Bronchial epithelial cell (primary cell): ENCODE measurements at regions not wholly inside any gene's neighbourhood (a gene's known extent, or its start where the extent isn't known, plus 50 kb on each side); places are given as distances from the start of the nearest gene placed in this dataset.

Source experiments
- DNase-seq: peaks from one replicate; pipeline ENCODE4 v3.0.0-alpha.2; 2010; ENCODE audit warnings: low read depth
- FAIRE-seq: peaks from 2 replicates; lab custom pipeline; 2011; peaks lifted over from hg19 to GRCh38; lab: Jason Lieb, UNC
- H3K27me3 ChIP-seq: 2 replicates; pipeline ENCODE4 v1.5.1; 2011; ENCODE audit warnings: low read length; ENCODE audit not compliant: control insufficient read depth, insufficient read depth
- H3K36me3 ChIP-seq: 2 replicates; pipeline ENCODE4 v1.5.1; 2011; ENCODE audit warnings: low read length; ENCODE audit not compliant: control insufficient read depth, insufficient read depth
- H3K4me3 ChIP-seq: 2 replicates; pipeline ENCODE4 v1.5.1; 2011; ENCODE audit warnings: mild to moderate bottlenecking, low read depth, low read length, control low read depth
- TF ChIP-seq, protein P1 (sequence below): IDR thresholded peaks from 2 replicates; pipeline ENCODE4 v1.5.1; 2011; ENCODE audit warnings: mild to moderate bottlenecking, moderate library complexity, low read length, control low read depth, inconsistent platforms; ENCODE audit not compliant: insufficient read depth, severe bottlenecking

DNA sequence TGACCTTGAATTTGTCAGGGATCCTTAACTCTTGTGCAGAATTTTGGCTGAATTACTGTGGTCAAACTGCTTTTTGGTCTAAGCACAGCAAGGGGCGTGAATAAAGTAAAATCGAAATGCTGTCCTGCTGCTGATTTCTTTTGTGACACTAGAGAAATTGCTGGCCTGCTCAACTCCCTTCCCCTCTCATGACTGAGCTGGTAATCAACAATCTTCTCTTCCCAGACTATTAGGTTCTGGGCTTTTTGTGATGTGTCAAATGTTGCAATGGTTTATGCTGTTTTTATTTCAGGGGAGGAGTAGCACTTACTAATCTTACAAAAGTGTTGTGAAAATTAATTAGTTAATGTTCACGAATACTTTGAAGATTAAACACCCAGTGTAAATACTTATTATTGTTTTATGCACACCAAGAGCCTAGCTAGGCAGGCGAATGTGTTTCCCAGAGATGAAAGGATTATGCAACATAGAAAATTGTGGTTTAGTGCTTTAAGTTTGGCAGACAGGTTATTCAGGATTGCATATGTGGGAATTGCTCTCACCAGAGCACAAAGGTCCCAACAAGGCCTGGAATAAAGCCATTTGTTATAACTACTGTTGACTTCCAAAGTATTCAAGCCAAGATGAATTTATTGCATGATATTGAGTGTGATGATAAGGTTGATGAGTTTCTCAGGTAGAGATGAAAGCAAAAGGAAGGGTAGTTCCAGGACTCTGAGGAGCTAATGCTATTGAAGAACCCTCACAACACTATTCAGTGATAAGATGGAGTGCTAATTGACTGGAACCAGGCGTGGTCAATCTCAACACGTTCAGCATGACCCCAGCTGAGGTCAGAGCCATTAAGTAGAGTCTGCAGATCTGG, 280.7 kb upstream of the ZNF608 start:
- FAIRE-seq, result no peak
- Histone ChIP-seq H3K27me3 (no peaks in the 10 kb centered on the region), H3K4me3 (no peak overlapping the region), H3K36me3 (no peaks in the 10 kb centered on the region)
- TF ChIP-seq, protein P1, sequence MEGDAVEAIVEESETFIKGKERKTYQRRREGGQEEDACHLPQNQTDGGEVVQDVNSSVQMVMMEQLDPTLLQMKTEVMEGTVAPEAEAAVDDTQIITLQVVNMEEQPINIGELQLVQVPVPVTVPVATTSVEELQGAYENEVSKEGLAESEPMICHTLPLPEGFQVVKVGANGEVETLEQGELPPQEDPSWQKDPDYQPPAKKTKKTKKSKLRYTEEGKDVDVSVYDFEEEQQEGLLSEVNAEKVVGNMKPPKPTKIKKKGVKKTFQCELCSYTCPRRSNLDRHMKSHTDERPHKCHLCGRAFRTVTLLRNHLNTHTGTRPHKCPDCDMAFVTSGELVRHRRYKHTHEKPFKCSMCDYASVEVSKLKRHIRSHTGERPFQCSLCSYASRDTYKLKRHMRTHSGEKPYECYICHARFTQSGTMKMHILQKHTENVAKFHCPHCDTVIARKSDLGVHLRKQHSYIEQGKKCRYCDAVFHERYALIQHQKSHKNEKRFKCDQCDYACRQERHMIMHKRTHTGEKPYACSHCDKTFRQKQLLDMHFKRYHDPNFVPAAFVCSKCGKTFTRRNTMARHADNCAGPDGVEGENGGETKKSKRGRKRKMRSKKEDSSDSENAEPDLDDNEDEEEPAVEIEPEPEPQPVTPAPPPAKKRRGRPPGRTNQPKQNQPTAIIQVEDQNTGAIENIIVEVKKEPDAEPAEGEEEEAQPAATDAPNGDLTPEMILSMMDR, result no peak
- peak; percentile 91 for DNase-seq

DNA sequence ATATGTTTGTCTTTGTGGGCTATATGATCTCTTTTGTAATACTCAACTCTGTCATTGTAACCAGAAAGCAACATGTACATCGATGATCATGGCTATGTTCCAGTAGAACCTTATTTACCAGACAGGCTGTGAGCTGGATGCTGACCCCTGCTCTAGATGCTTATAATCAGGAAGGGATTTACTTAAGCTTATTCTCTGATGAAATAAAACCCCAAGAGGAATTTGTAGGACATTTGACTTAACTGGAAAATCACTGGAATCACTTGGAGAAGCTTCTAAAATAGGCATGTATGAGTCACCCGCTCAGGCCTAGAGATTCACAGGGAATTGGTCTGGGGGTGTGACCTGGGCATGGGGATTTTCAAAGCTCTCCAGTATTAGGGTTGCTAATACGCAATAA, 285.8 kb upstream of the ZNF608 start:
- FAIRE-seq, result no peak

GRCh38 chr5:125033602-125034001, 287.2 kb upstream of the ZNF608 start:
- FAIRE-seq (no peak), DNase-seq (no peak)
- TF ChIP-seq, protein P1, result no peak
- H3K27me3 ChIP-seq, result no peaks in the 10 kb centered on the region
- H3K4me3 ChIP-seq, result no peak overlapping the region
- H3K36me3 ChIP-seq, result no peaks in the 10 kb centered on the region

More for the DNA sequence above, 285.8 kb upstream of the ZNF608 start:
- Histone ChIP-seq H3K36me3 (no peaks in the 10 kb centered on the region), H3K27me3 (no peaks in the 10 kb centered on the region), H3K4me3 (no peak overlapping the region)
- no peak for DNase-seq
- TF ChIP-seq, protein P1, result no peak

- Histone ChIP-seq H3K4me3 (no peak overlapping the region), H3K36me3 (no peaks in the 10 kb centered on the region), H3K27me3 (no peaks in the 10 kb centered on the region)
- FAIRE-seq (no peak), DNase-seq (no peak)
- TF ChIP-seq, protein P1, result no peak
Measured at GRCh38 chr5:125034331-125034730, 287.9 kb upstream of the ZNF608 start.

DNA sequence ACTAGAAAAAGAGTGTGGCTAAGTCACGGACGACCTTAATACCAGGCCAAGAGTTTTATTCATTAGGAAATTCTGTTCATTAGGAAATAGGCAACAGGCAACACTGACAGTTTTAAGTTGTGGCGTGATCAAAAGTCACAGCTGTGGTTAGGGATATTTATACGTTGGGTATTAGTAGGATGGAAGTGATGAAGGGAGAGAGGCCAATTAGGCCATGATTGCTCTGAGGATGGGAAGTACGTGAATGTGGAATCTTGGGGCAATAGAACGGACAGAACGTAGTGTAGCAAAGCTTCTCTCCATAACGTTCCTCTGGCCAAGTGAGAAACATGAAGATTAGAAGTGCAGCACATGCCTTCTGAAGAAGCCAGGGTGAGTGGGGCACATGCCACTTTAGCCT, 290.1 kb upstream of the ZNF608 start:
- Histone ChIP-seq H3K4me3 (no peak overlapping the region), H3K36me3 (no peaks in the 10 kb centered on the region), H3K27me3 (no peaks in the 10 kb centered on the region)
- TF ChIP-seq, protein P1, result no peak
- DNase-seq (no peak), FAIRE-seq (peak; percentile 93)
